HFF-Myc (cell line): ENCODE measurements at regions not wholly inside any gene's neighbourhood (a gene's known extent, or its start where the extent isn't known, plus 50 kb on each side); places are given as distances from the start of the nearest gene placed in this dataset.

Experiments used
- DNase-seq: peaks from one replicate; pipeline ENCODE4 v3.0.0-alpha.2; 2011; ENCODE audit warnings: low read depth; ENCODE audit errors: extremely low read depth
- H3K4me3 ChIP-seq: replicated peaks from 2 replicates; pipeline ENCODE4 v1.5.1; 2011; ENCODE audit warnings: low read depth, mild to moderate bottlenecking, control low read depth, low read length
- CTCF ChIP-seq: IDR thresholded peaks from 2 replicates; pipeline ENCODE4 v1.5.1; 2012; ENCODE audit warnings: mild to moderate bottlenecking, low read depth, low read length, control low read depth; ENCODE audit errors: missing control alignments

- TF ChIP-seq CTCF, result no peak
- no peak overlapping the region for H3K4me3 ChIP-seq
- no peak for DNase-seq
Measured at GRCh38 chr14:40476005-40476404, 1043.8 kb upstream of the FBXO33 start.

GRCh38 chr14:40467969-40468368 is 1035.7 kb upstream of the FBXO33 start:
- DNase-seq, result no peak
- no peak overlapping the region for H3K4me3 ChIP-seq
- no peak for TF ChIP-seq CTCF

- no peak for DNase-seq
- no peak overlapping the region for H3K4me3 ChIP-seq
- TF ChIP-seq CTCF, result no peak
Measured at GRCh38 chr14:40464531-40464930, 1032.3 kb upstream of the FBXO33 start.

- no peak for TF ChIP-seq CTCF
Measured at GRCh38 chr14:40463886-40464285, 1031.7 kb upstream of the FBXO33 start.

GRCh38 chr14:40452674-40453073 is 1020.4 kb upstream of the FBXO33 start:
- DNase-seq, result no peak
- H3K4me3 ChIP-seq, result no peak overlapping the region
- no peak for TF ChIP-seq CTCF

More at GRCh38 chr14:40463886-40464285, 1031.7 kb upstream of the FBXO33 start:
- DNase-seq, result no peak
- H3K4me3 ChIP-seq, result no peak overlapping the region

GRCh38 chr14:40447017-40447416 is 1014.8 kb upstream of the FBXO33 start:
- no peak overlapping the region for H3K4me3 ChIP-seq
- DNase-seq, result no peak
- TF ChIP-seq CTCF, result no peak

GRCh38 chr14:40445020-40445419 is 1012.8 kb upstream of the FBXO33 start:
- no peak for TF ChIP-seq CTCF
- DNase-seq, result no peak
- H3K4me3 ChIP-seq, result no peak overlapping the region
